ENCODE measurements at regions not wholly inside any gene's neighbourhood (a gene's known extent, or its start where the extent isn't known, plus 50 kb on each side); places are given as distances from the start of the nearest gene placed in this dataset.

DNA sequence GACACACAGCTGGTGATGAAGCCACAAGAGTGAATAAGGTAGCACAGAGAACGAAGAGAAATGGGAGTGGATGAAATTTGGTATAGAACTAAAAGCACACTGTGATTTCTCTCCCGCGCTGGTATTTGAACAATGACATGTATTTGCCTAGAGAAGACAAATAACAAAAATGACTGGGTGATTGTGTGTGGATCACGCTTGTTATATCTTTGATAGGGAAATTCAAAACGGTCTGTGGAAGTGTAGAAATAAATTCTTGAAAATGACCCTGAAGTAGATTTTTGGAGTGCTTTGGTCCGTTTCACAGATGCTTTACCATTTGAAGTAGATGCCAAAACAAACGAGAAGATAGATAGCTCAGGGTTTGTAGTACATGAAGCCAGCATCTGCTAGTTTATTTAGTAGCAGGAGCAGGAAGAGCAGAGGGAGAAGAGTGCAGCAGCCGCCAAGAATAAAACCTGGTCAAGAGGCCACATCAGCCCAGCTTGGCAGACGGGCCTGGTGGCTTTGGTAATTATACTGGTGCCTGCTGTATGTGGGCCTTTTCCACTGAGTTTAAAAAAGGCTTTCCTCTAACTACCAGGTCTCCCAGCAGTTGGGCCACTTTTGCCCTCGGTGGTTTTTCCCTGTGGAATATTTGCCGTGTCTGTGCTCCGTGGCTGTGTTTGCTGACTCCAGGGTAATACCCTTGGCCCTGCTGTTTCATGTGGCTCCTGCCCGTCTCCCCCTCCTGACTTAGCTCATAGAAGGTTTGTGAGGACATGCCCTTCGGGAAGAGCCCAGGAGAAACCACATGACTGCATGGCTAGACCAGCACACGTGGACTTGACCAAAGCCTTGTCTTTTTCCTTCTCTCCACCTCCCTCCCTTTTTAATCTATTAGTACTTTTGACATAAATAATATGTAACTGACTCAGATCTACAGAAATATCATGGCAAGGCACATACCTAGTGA, 294.0 kb downstream of the SOX4 start:
- Histone ChIP-seq H3K4me3 (replicated peaks; ENCODE audit: insufficient read depth, low read length) (no peak overlapping the region), H3K27me3 (ENCODE audit: insufficient read depth, poor library complexity, severe bottlenecking) (no peaks in the 10 kb centered on the region), H3K27ac (replicated peaks) (no peak overlapping the region)
- DNase-seq (ENCODE audit: low read depth in 1 of 2, low spot score in 1 of 2), result no peak
- TF ChIP-seq GABPA (IDR thresholded peaks at IDR 0.05; ENCODE audit: low read depth), result no peak
- TF ChIP-seq POLR2AphosphoS5 (IDR thresholded peaks at IDR 0.05; ENCODE audit: low read depth), result no peak
- no peak for TF ChIP-seq SPI1 (IDR thresholded peaks at IDR 0.05; ENCODE audit: borderline replicate concordance, low read depth)
- TF ChIP-seq, protein P1, sequence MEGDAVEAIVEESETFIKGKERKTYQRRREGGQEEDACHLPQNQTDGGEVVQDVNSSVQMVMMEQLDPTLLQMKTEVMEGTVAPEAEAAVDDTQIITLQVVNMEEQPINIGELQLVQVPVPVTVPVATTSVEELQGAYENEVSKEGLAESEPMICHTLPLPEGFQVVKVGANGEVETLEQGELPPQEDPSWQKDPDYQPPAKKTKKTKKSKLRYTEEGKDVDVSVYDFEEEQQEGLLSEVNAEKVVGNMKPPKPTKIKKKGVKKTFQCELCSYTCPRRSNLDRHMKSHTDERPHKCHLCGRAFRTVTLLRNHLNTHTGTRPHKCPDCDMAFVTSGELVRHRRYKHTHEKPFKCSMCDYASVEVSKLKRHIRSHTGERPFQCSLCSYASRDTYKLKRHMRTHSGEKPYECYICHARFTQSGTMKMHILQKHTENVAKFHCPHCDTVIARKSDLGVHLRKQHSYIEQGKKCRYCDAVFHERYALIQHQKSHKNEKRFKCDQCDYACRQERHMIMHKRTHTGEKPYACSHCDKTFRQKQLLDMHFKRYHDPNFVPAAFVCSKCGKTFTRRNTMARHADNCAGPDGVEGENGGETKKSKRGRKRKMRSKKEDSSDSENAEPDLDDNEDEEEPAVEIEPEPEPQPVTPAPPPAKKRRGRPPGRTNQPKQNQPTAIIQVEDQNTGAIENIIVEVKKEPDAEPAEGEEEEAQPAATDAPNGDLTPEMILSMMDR (IDR thresholded peaks at IDR 0.05; ENCODE audit: insufficient read depth, low read length), result no peak
- TF ChIP-seq, protein P2, sequence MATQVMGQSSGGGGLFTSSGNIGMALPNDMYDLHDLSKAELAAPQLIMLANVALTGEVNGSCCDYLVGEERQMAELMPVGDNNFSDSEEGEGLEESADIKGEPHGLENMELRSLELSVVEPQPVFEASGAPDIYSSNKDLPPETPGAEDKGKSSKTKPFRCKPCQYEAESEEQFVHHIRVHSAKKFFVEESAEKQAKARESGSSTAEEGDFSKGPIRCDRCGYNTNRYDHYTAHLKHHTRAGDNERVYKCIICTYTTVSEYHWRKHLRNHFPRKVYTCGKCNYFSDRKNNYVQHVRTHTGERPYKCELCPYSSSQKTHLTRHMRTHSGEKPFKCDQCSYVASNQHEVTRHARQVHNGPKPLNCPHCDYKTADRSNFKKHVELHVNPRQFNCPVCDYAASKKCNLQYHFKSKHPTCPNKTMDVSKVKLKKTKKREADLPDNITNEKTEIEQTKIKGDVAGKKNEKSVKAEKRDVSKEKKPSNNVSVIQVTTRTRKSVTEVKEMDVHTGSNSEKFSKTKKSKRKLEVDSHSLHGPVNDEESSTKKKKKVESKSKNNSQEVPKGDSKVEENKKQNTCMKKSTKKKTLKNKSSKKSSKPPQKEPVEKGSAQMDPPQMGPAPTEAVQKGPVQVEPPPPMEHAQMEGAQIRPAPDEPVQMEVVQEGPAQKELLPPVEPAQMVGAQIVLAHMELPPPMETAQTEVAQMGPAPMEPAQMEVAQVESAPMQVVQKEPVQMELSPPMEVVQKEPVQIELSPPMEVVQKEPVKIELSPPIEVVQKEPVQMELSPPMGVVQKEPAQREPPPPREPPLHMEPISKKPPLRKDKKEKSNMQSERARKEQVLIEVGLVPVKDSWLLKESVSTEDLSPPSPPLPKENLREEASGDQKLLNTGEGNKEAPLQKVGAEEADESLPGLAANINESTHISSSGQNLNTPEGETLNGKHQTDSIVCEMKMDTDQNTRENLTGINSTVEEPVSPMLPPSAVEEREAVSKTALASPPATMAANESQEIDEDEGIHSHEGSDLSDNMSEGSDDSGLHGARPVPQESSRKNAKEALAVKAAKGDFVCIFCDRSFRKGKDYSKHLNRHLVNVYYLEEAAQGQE (IDR thresholded peaks at IDR 0.05; ENCODE audit: insufficient replicate concordance, low read depth), result no peak

DNA sequence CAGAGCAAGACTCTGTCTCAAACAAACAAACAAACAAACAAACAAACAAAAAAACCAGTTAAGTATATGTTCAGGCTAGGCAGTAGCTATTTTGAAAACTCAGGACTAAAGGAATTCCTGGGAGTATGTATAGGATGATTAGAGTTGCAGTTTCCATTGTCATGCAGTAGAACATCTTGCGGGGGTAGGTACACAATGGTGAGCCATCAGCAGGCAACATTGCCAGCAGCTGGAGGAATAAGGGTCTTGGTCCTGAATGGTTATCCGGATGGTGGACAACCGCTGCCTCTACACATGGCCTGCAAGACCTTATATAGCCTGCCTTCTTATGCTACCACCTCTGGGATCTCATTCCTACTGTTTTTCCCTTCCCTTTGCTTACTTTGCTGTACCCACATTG, 297.5 kb downstream of the SOX4 start:
- H3K27ac ChIP-seq (replicated peaks), result no peak overlapping the region
- DNase-seq (ENCODE audit: low read depth in 1 of 2, low spot score in 1 of 2), result no peak
- TF ChIP-seq, protein P2 (IDR thresholded peaks at IDR 0.05; ENCODE audit: insufficient replicate concordance, low read depth), result no peak
- TF ChIP-seq GABPA (IDR thresholded peaks at IDR 0.05; ENCODE audit: low read depth), result no peak
- no peak for TF ChIP-seq SPI1 (IDR thresholded peaks at IDR 0.05; ENCODE audit: borderline replicate concordance, low read depth)
- TF ChIP-seq, protein P1 (IDR thresholded peaks at IDR 0.05; ENCODE audit: insufficient read depth, low read length), result no peak
- no peak for TF ChIP-seq POLR2AphosphoS5 (IDR thresholded peaks at IDR 0.05; ENCODE audit: low read depth)
- H3K4me3 ChIP-seq (replicated peaks; ENCODE audit: insufficient read depth, low read length), result no peak overlapping the region
- H3K27me3 ChIP-seq (ENCODE audit: insufficient read depth, poor library complexity, severe bottlenecking), result no peaks in the 10 kb centered on the region

DNA sequence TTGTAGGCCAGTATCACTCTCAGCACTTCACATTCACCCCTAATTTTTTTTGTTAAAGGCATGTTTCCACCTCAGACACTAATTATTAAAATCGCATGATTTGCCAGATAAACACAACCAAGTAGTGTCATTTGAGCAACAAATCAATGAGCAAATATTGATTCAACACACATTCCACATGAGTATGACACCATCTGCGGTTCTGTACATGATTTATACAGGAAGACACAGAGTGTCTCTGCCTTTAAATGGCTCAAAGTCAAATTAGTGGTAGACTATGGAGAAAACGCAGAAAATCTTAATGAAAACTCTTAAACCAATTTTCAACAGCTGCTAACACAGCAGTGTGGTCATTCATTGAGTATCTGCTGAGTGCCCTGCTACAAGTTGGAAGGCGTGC, 300.2 kb downstream of the SOX4 start:
- TF ChIP-seq, protein P2 (IDR thresholded peaks at IDR 0.05; ENCODE audit: insufficient replicate concordance, low read depth), result no peak
- TF ChIP-seq SPI1 (IDR thresholded peaks at IDR 0.05; ENCODE audit: borderline replicate concordance, low read depth) (no peak), GABPA (IDR thresholded peaks at IDR 0.05; ENCODE audit: low read depth) (no peak), POLR2AphosphoS5 (IDR thresholded peaks at IDR 0.05; ENCODE audit: low read depth) (no peak)
- TF ChIP-seq, protein P1 (IDR thresholded peaks at IDR 0.05; ENCODE audit: insufficient read depth, low read length), result no peak
- DNase-seq (ENCODE audit: low read depth in 1 of 2, low spot score in 1 of 2), result no peak
- Histone ChIP-seq H3K4me3 (replicated peaks; ENCODE audit: insufficient read depth, low read length) (no peak overlapping the region), H3K27me3 (ENCODE audit: insufficient read depth, poor library complexity, severe bottlenecking) (no peaks in the 10 kb centered on the region), H3K27ac (replicated peaks) (no peak overlapping the region)
